ENCODE measurements at regions not wholly inside any gene's neighbourhood (a gene's known extent, or its start where the extent isn't known, plus 50 kb on each side); places are given as distances from the start of the nearest gene placed in this dataset.
"Not testable (repeated sequence)": the region's sequence is repeated elsewhere in the genome, so short reads cannot be mapped to it uniquely, and the experiment has no call there.

- no peaks in the 10 kb centered on the region for H3K27me3 Mint-ChIP-seq
- Histone ChIP-seq H3K36me3 (ENCODE audit: insufficient read depth, low read length) (no peaks in the 10 kb centered on the region), H3K4me1 (ENCODE audit: insufficient read depth, low read length) (no peaks in the 10 kb centered on the region), H3K4me3 (ENCODE audit: low read length) (no peak overlapping the region), H3K9me3 (ENCODE audit: control insufficient read depth in 1 of 2, insufficient read depth in 1 of 2, low read length in 2 of 2) (peaks cover 6 to 7% of the 10 kb centered on the region in 2 experiments), H3K27ac (ENCODE audit: low read depth in 1 of 2, low read length in 2 of 2) (no peak overlapping the region), H3K27me3 (ENCODE audit: control insufficient read depth in 1 of 2, insufficient read depth in 2 of 2, low read length in 2 of 2) (no peaks in the 10 kb centered on the region)
- ATAC-seq (ENCODE audit: poor library complexity) (no peak), DNase-seq (no peak)
- H3K27ac Mint-ChIP-seq = no peak overlapping the region
- ChIA-PET CTCF (no interaction called here), POLR2A (no interaction called here)
- TF ChIP-seq CTCF (IDR thresholded peaks at IDR 0.05) = no peak
- H3K36me3 Mint-ChIP-seq (ENCODE audit: low read depth) = no peaks in the 10 kb centered on the region
- H3K4me1 Mint-ChIP-seq (ENCODE audit: low read depth) = no peaks in the 10 kb centered on the region
- intact Hi-C loops (cut with DNase I, micrococcal nuclease) = no loop called here
- H3K9me3 Mint-ChIP-seq = peaks cover 28% of the 10 kb centered on the region
- no peak overlapping the region for H3K4me3 Mint-ChIP-seq
These were observed 368.5 kb upstream of the CNTNAP5 start for GRCh38 chr2:123656590-123656989.

GRCh38 chr2:123659120-123659519 lies 366.0 kb upstream of the CNTNAP5 start:
- H3K9me3 Mint-ChIP-seq = peaks cover 28% of the 10 kb centered on the region
- Histone ChIP-seq H3K27ac (ENCODE audit: low read depth in 1 of 2, low read length in 2 of 2) (no peak overlapping the region), H3K36me3 (ENCODE audit: insufficient read depth, low read length) (no peaks in the 10 kb centered on the region), H3K27me3 (ENCODE audit: control insufficient read depth in 1 of 2, insufficient read depth in 2 of 2, low read length in 2 of 2) (no peaks in the 10 kb centered on the region), H3K9me3 (ENCODE audit: control insufficient read depth in 1 of 2, insufficient read depth in 1 of 2, low read length in 2 of 2) (peaks cover 6 to 8% of the 10 kb centered on the region in 2 experiments), H3K4me1 (ENCODE audit: insufficient read depth, low read length) (no peaks in the 10 kb centered on the region), H3K4me3 (ENCODE audit: low read length) (no peak overlapping the region)
- ChIA-PET POLR2A (no interaction called here), CTCF (no interaction called here)
- no peaks in the 10 kb centered on the region for H3K27me3 Mint-ChIP-seq
- H3K36me3 Mint-ChIP-seq (ENCODE audit: low read depth) = no peaks in the 10 kb centered on the region
- H3K27ac Mint-ChIP-seq = no peak overlapping the region
- intact Hi-C loops (cut with DNase I, micrococcal nuclease) = no loop called here
- no peaks in the 10 kb centered on the region for H3K4me1 Mint-ChIP-seq (ENCODE audit: low read depth)
- no peak for TF ChIP-seq CTCF (IDR thresholded peaks at IDR 0.05)
- ATAC-seq (ENCODE audit: poor library complexity) = no peak
- H3K4me3 Mint-ChIP-seq = no peak overlapping the region
- DNase-seq = no peak

- no peak overlapping the region for H3K27ac Mint-ChIP-seq
- intact Hi-C loops (cut with DNase I, micrococcal nuclease) = no loop called here
- H3K36me3 Mint-ChIP-seq (ENCODE audit: low read depth) = no peaks in the 10 kb centered on the region
- no peaks in the 10 kb centered on the region for H3K4me1 Mint-ChIP-seq (ENCODE audit: low read depth)
- Histone ChIP-seq H3K27ac (ENCODE audit: low read depth in 1 of 2, low read length in 2 of 2) (no peak overlapping the region), H3K9me3 (ENCODE audit: control insufficient read depth in 1 of 2, insufficient read depth in 1 of 2, low read length in 2 of 2) (no peaks in the 10 kb centered on the region), H3K27me3 (ENCODE audit: control insufficient read depth in 1 of 2, insufficient read depth in 2 of 2, low read length in 2 of 2) (no peaks in the 10 kb centered on the region), H3K4me1 (ENCODE audit: insufficient read depth, low read length) (no peaks in the 10 kb centered on the region), H3K4me3 (ENCODE audit: low read length) (no peak overlapping the region), H3K36me3 (ENCODE audit: insufficient read depth, low read length) (no peaks in the 10 kb centered on the region)
- no peak for ATAC-seq (ENCODE audit: poor library complexity)
- no peak overlapping the region for H3K4me3 Mint-ChIP-seq
- ChIA-PET POLR2A (no interaction called here), CTCF (no interaction called here)
- DNase-seq = no peak
- H3K27me3 Mint-ChIP-seq = no peaks in the 10 kb centered on the region
- peaks cover 5% of the 10 kb centered on the region for H3K9me3 Mint-ChIP-seq
- TF ChIP-seq CTCF (IDR thresholded peaks at IDR 0.05) = no peak
These were observed 354.8 kb upstream of the CNTNAP5 start for GRCh38 chr2:123670286-123670685.

- H3K4me1 Mint-ChIP-seq (ENCODE audit: low read depth); H3K27me3 Mint-ChIP-seq; intact Hi-C loops (cut with DNase I, micrococcal nuclease); H3K4me1 ChIP-seq (ENCODE audit: insufficient read depth, low read length); H3K9me3 Mint-ChIP-seq; POLR2A ChIA-PET; H3K36me3 ChIP-seq (ENCODE audit: insufficient read depth, low read length); H3K4me3 ChIP-seq (ENCODE audit: low read length); ATAC-seq (ENCODE audit: poor library complexity); DNase-seq; H3K27ac Mint-ChIP-seq; H3K27me3 ChIP-seq (ENCODE audit: control insufficient read depth in 1 of 2, insufficient read depth in 2 of 2, low read length in 2 of 2); H3K4me3 Mint-ChIP-seq; H3K36me3 Mint-ChIP-seq (ENCODE audit: low read depth); H3K27ac ChIP-seq (ENCODE audit: low read depth in 1 of 2, low read length in 2 of 2); CTCF ChIA-PET: not testable (repeated sequence)
- H3K9me3 ChIP-seq (ENCODE audit: control insufficient read depth in 1 of 2, insufficient read depth in 1 of 2, low read length in 2 of 2) = peaks cover 0 to 32% of the 10 kb centered on the region in 2 experiments
These were observed 341.3 kb upstream of the CNTNAP5 start for GRCh38 chr2:123683797-123684196.
